Thyroid gland (tissue), 4 donors: ENCODE measurements at regions not wholly inside any gene's neighbourhood (a gene's known extent, or its start where the extent isn't known, plus 50 kb on each side); places are given as distances from the start of the nearest gene placed in this dataset.

ENCODE experiments used
- DNase-seq, 2 donors: peaks; one replicate each; pipeline ENCODE4 v3.0.0-alpha.2; 2019
- H3K27ac ChIP-seq, 3 donors: fragments of 200-600 bp; sonication (generic); 1 replicate in 2 of 3; 2 replicates in 1 of 3; pipeline ENCODE4 v1.5.1; 2016 to 2019; ENCODE audit warnings: mild to moderate bottlenecking in 1 of 3, moderate library complexity in 1 of 3
- H3K27me3 ChIP-seq: fragments of 200-600 bp; sonication (generic); one replicate; pipeline ENCODE4 v1.5.1; 2019
- H3K36me3 ChIP-seq, 2 donors: fragments of 200-600 bp; sonication (generic); one replicate each; pipeline ENCODE4 v1.5.1; 2016 to 2019
- H3K4me1 ChIP-seq, 2 donors: fragments of 200-600 bp; sonication (generic); one replicate each; pipeline ENCODE4 v1.5.1; 2017 to 2019
- H3K4me3 ChIP-seq, 3 donors: fragments of 200-600 bp; sonication (generic); replicated peaks in 1 of 3; 1 replicate in 2 of 3; 2 replicates in 1 of 3; pipeline ENCODE4 v1.5.1; 2016; ENCODE audit warnings: mild to moderate bottlenecking in 1 of 3
- H3K9me3 ChIP-seq: fragments of 200-600 bp; sonication (generic); one replicate; pipeline ENCODE4 v1.5.1; 2017
- POLR2A ChIP-seq, 2 donors: fragments of 450-650 bp; IDR thresholded peaks; one replicate each; pipeline ENCODE4 v1.6.1; 2017; ENCODE audit warnings: antibody characterized with exemption in 2 of 2, mild to moderate bottlenecking in 2 of 2, moderate library complexity in 1 of 2
- WGBS, 2 donors: methylation state at CpG; one replicate each; pipeline ENCODE4 v1.1.5; 2017; 5-methylcytosine and 5-hydroxymethylcytosine counted together
- intact Hi-C: fragments of 100-400 bp; cut with DNase I; formaldehyde crosslinking; loops from one replicate; pipeline ENCODE4 v1.15.1; 2023
- TF ChIP-seq, protein P1 (sequence below), 6 experiments: fragments of 200-600 bp in 3 of 6; fragments of 450-650 bp in 3 of 6; sonication (generic) in 3 of 6; IDR thresholded peaks; one replicate each; pipeline ENCODE4 v1.5.1; 2016 to 2019; ENCODE audit warnings: antibody characterized with exemption in 6 of 6, mild to moderate bottlenecking in 2 of 6, inconsistent platforms in 1 of 6, moderate library complexity in 1 of 6

DNA sequence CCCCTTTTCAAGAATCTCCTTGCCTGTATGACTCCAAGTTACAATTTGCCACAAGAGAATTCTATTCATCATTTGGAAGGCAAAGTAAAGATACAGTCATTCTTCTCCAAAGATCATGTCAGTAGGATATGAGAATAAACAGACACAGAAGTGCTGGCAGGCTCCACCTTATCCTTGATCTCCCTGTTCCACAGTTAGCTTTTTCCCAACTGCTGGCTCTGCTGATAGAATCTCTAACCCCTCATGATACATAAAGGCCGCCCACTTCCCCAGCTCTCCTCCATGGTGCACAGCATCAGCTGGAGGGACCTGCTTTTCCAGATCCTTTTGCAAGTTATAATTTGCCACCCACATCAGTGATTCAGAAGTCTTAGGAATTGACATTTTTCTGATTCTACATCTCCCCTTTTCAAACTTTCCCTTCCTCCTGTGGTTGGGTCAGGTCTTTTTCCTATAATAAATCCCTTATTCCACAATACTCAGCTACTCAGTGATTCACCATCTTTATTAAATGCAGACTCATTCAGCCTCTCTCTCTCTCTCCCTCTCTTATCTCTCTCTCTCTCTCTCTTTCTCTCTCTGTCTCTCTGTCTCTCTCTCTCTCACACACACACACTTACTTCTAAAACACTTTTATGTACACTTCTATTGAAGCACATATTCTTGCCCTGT is 465.4 kb downstream of the GBE1 start:
- intact Hi-C loops, result no loop called here
- H3K36me3 ChIP-seq, result no peaks in the 10 kb centered on the region
- no peaks in the 10 kb centered on the region for H3K9me3 ChIP-seq
- DNase-seq, result no peak
- WGBS, 2 donors, result 85 to 90% methylated on average over 1 of the region's 1 CpG
- TF ChIP-seq, protein P1, sequence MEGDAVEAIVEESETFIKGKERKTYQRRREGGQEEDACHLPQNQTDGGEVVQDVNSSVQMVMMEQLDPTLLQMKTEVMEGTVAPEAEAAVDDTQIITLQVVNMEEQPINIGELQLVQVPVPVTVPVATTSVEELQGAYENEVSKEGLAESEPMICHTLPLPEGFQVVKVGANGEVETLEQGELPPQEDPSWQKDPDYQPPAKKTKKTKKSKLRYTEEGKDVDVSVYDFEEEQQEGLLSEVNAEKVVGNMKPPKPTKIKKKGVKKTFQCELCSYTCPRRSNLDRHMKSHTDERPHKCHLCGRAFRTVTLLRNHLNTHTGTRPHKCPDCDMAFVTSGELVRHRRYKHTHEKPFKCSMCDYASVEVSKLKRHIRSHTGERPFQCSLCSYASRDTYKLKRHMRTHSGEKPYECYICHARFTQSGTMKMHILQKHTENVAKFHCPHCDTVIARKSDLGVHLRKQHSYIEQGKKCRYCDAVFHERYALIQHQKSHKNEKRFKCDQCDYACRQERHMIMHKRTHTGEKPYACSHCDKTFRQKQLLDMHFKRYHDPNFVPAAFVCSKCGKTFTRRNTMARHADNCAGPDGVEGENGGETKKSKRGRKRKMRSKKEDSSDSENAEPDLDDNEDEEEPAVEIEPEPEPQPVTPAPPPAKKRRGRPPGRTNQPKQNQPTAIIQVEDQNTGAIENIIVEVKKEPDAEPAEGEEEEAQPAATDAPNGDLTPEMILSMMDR (IDR thresholded peaks at IDR 0.05), result no peak
- TF ChIP-seq POLR2A (IDR thresholded peaks at IDR 0.05), result no peak
- H3K4me3 ChIP-seq, result no peak overlapping the region
- no peaks in the 10 kb centered on the region for H3K4me1 ChIP-seq
- no peak overlapping the region for H3K27ac ChIP-seq
- H3K27me3 ChIP-seq, result no peaks in the 10 kb centered on the region

DNA sequence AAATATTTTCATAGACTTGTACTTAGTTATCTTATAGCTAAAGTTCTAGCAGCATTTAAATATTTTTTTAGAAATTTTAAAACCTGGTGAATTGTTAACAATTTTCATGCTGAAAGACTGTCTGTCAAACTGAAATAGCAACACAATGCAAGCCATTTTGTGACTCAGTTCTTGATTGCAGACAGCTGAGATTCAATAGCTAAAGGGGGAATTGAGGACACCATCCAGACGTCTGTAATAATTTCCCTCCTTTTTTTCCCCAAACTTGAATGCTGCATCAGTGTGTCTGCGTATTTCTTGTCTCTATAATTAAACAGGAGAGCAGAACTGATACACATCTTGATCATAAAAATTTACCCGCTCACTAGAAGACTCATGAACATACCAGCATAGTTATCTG is 468.3 kb downstream of the GBE1 start:
- 82 to 85% methylated on average over 3 of the region's 3 CpGs for WGBS, 2 donors
- intact Hi-C loops, result no loop called here
- no peaks in the 10 kb centered on the region for H3K4me1 ChIP-seq
- TF ChIP-seq, protein P1 (IDR thresholded peaks at IDR 0.05), result no peak
- TF ChIP-seq POLR2A (IDR thresholded peaks at IDR 0.05), result no peak
- H3K9me3 ChIP-seq, result no peaks in the 10 kb centered on the region
- DNase-seq, result no peak
- no peak overlapping the region for H3K4me3 ChIP-seq
- no peaks in the 10 kb centered on the region for H3K36me3 ChIP-seq
- H3K27ac ChIP-seq, result no peak overlapping the region
- no peaks in the 10 kb centered on the region for H3K27me3 ChIP-seq

DNA sequence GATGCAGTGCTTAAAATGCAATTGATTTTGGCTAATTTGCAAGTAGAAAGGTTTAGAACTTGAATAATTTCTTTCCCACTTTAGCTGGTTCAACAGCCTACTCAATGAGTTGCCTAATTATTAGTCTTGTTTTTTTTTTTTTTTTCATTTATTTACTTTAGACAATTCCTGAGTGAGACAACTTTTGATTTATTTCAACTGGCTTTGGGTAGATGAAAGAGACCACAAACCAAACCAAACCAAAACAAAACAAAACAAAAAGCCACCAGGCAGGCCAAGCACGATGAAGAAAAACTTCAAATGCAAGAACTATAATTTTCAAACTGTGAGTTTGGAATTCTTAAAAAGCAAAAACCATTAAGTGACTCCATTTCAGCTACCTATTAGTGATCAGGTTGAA is 469.9 kb downstream of the GBE1 start:
- Histone ChIP-seq H3K27me3 (no peaks in the 10 kb centered on the region), H3K36me3 (no peaks in the 10 kb centered on the region), H3K4me1 (no peaks in the 10 kb centered on the region), H3K4me3 (no peak overlapping the region), H3K27ac (no peak overlapping the region), H3K9me3 (no peaks in the 10 kb centered on the region)
- intact Hi-C loops, result no loop called here
- 22 to 26% methylated on average over 1 of the region's 1 CpG for WGBS, 2 donors
- no peak for DNase-seq
- TF ChIP-seq, protein P1 (IDR thresholded peaks at IDR 0.05), result no peak
- TF ChIP-seq POLR2A (IDR thresholded peaks at IDR 0.05), result no peak

DNA sequence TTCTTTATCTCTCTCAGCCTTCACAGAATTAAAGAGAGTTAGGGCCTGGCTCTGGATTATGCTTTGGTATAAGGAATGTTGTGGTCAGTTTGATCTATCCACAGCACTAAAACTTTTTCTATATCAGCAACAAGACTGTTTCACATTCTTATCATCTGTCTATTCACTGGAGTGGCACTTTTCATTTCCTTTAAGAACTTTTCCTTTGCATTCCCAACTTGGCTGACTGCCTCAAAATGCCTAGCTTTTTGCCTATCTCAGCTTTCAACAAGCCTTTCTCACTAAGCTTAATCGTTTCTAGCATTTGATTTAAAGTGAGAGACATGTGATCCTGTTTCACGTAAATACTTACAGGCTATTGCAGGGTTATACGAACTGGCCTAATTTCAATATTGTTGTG is 471.8 kb downstream of the GBE1 start:
- no peak for TF ChIP-seq POLR2A (IDR thresholded peaks at IDR 0.05)
- TF ChIP-seq, protein P1 (IDR thresholded peaks at IDR 0.05), result no peak
- Histone ChIP-seq H3K4me3 (no peak overlapping the region), H3K27ac (no peak overlapping the region), H3K9me3 (no peaks in the 10 kb centered on the region), H3K27me3 (no peaks in the 10 kb centered on the region), H3K4me1 (no peaks in the 10 kb centered on the region), H3K36me3 (no peaks in the 10 kb centered on the region)
- intact Hi-C loops, result no loop called here
- DNase-seq, result no peak
- WGBS, 2 donors, result 63 to 72% methylated on average over 3 of the region's 3 CpGs

DNA sequence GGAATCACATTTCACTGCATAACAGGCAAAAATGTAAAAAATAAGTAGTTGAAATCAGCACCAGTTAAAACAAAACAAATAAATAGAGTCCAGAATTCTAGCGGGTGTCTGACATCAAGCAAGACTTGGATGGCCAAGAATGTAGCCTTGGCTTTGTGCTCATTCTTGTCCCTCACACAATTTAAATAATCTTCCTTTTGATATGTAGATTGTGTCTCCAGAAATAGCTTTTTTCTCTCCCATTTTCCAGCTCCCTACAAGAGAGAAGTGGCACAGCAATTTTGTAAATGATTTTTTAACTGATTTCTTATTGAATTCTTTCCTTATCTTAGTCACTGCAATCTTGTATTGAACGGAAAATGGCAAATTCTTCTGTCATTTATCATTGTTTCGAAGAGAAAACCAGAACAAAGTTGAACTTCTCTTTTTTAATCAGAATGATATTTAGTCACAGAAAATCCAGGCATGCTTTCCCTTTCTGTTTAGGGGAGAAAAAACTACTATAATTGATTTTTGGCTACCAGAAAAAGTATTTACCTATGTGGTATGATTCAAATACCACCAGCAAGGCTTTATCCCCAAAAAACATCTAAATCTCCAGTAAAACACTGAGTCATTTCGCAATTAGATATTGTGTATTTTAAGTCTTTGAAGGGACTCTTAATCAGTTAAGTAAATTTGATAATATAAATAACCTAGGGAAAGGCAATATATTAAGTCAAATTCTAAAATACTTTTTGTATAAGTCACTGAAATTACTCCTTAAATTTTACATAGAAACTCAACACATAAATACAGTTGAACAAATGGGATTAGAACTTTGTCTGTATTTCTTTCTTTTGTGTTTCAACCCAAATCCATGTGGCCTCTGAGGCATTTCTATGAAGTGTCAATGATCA is 481.7 kb downstream of the GBE1 start:
- no peak for DNase-seq
- WGBS, 2 donors, result 72 to 76% methylated on average over 4 of the region's 4 CpGs
- TF ChIP-seq POLR2A (IDR thresholded peaks at IDR 0.05), result no peak
- TF ChIP-seq, protein P1 (IDR thresholded peaks at IDR 0.05), result no peak

More for the DNA sequence above, 481.7 kb downstream of the GBE1 start:
- no peaks in the 10 kb centered on the region for H3K27me3 ChIP-seq
- H3K4me3 ChIP-seq, result no peak overlapping the region
- intact Hi-C loops, result no loop called here
- H3K4me1 ChIP-seq, result no peaks in the 10 kb centered on the region
- H3K27ac ChIP-seq, result no peak overlapping the region
- H3K36me3 ChIP-seq, result no peaks in the 10 kb centered on the region
- no peaks in the 10 kb centered on the region for H3K9me3 ChIP-seq
